Suprapubic skin (tissue), 4 donors: ENCODE measurements at regions not wholly inside any gene's neighbourhood (a gene's known extent, or its start where the extent isn't known, plus 50 kb on each side); places are given as distances from the start of the nearest gene placed in this dataset.

Experiments
- DNase-seq, 2 donors: peaks; one replicate each; pipeline ENCODE4 v3.0.0-alpha.2; 2019; ENCODE audit warnings: low spot score in 2 of 2
- H3K27ac ChIP-seq: fragments of 200-600 bp; sonication (generic); one replicate; pipeline ENCODE4 v1.5.1; 2019
- H3K27me3 ChIP-seq: fragments of 200-600 bp; sonication (generic); one replicate; pipeline ENCODE4 v1.5.1; 2019
- H3K36me3 ChIP-seq: fragments of 200-600 bp; sonication (generic); one replicate; pipeline ENCODE4 v1.5.1; 2019
- H3K4me1 ChIP-seq: fragments of 200-600 bp; sonication (generic); one replicate; pipeline ENCODE4 v1.5.1; 2019
- H3K4me3 ChIP-seq: fragments of 200-600 bp; sonication (generic); one replicate; pipeline ENCODE4 v1.5.1; 2019; ENCODE audit warnings: mild to moderate bottlenecking
- H3K9me3 ChIP-seq: fragments of 200-600 bp; sonication (generic); one replicate; pipeline ENCODE4 v1.5.1; 2019
- EP300 ChIP-seq: sonication (generic); formaldehyde crosslinking; IDR thresholded peaks from one replicate; pipeline ENCODE4 v1.6.1; 2017; ENCODE audit warnings: antibody characterized with exemption
- POLR2A ChIP-seq, 2 donors: fragments of 450-650 bp; IDR thresholded peaks; one replicate each; pipeline ENCODE4 v1.6.1; 2017; ENCODE audit warnings: antibody characterized with exemption in 2 of 2, mild to moderate bottlenecking in 2 of 2, moderate library complexity in 2 of 2
- POLR2AphosphoS5 ChIP-seq, 3 donors: sonication (generic); formaldehyde crosslinking; IDR thresholded peaks; one replicate each; pipeline ENCODE4 v1.6.1; 2017; ENCODE audit warnings: antibody characterized with exemption in 3 of 3
- WGBS: methylation state at CpG from one replicate; pipeline ENCODE4 v1.1.5; 2018; 5-methylcytosine and 5-hydroxymethylcytosine counted together
- TF ChIP-seq, protein P1 (sequence below), 2 donors: fragments of 200-600 bp in 1 of 2; fragments of 450-650 bp in 1 of 2; sonication (generic) in 1 of 2; IDR thresholded peaks; one replicate each; pipeline ENCODE4 v1.5.1; 2016 to 2019; ENCODE audit warnings: antibody characterized with exemption in 2 of 2, mild to moderate bottlenecking in 1 of 2, moderate library complexity in 1 of 2

GRCh38 chrX:1912193-1912592 lies 297.3 kb downstream of the ASMT start:
- TF ChIP-seq POLR2AphosphoS5 (IDR thresholded peaks at IDR 0.05): no peak
- no peak for TF ChIP-seq POLR2A (IDR thresholded peaks at IDR 0.05)
- TF ChIP-seq, protein P1, sequence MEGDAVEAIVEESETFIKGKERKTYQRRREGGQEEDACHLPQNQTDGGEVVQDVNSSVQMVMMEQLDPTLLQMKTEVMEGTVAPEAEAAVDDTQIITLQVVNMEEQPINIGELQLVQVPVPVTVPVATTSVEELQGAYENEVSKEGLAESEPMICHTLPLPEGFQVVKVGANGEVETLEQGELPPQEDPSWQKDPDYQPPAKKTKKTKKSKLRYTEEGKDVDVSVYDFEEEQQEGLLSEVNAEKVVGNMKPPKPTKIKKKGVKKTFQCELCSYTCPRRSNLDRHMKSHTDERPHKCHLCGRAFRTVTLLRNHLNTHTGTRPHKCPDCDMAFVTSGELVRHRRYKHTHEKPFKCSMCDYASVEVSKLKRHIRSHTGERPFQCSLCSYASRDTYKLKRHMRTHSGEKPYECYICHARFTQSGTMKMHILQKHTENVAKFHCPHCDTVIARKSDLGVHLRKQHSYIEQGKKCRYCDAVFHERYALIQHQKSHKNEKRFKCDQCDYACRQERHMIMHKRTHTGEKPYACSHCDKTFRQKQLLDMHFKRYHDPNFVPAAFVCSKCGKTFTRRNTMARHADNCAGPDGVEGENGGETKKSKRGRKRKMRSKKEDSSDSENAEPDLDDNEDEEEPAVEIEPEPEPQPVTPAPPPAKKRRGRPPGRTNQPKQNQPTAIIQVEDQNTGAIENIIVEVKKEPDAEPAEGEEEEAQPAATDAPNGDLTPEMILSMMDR (IDR thresholded peaks at IDR 0.05): no peak
- TF ChIP-seq EP300: no peak
- H3K4me3 ChIP-seq: no peak overlapping the region
- H3K27ac ChIP-seq: no peak overlapping the region
- H3K9me3 ChIP-seq: no peaks in the 10 kb centered on the region
- no peak for DNase-seq
- H3K36me3 ChIP-seq: no peaks in the 10 kb centered on the region
- H3K4me1 ChIP-seq: no peaks in the 10 kb centered on the region
- H3K27me3 ChIP-seq: no peaks in the 10 kb centered on the region
- 86% methylated on average over 10 of the region's 10 CpGs for WGBS

GRCh38 chrX:1914606-1915365 lies 299.9 kb downstream of the ASMT start:
- Histone ChIP-seq H3K4me1 (no peaks in the 10 kb centered on the region), H3K27me3 (no peaks in the 10 kb centered on the region), H3K27ac (no peak overlapping the region), H3K36me3 (no peaks in the 10 kb centered on the region), H3K4me3 (no peak overlapping the region), H3K9me3 (no peaks in the 10 kb centered on the region)
- WGBS: 80% methylated on average over 22 of the region's 23 CpGs
- no peak for DNase-seq
- TF ChIP-seq, protein P1 (IDR thresholded peaks at IDR 0.05): no peak
- no peak for TF ChIP-seq POLR2A (IDR thresholded peaks at IDR 0.05)
- no peak for TF ChIP-seq POLR2AphosphoS5 (IDR thresholded peaks at IDR 0.05)
- TF ChIP-seq EP300: no peak

DNA sequence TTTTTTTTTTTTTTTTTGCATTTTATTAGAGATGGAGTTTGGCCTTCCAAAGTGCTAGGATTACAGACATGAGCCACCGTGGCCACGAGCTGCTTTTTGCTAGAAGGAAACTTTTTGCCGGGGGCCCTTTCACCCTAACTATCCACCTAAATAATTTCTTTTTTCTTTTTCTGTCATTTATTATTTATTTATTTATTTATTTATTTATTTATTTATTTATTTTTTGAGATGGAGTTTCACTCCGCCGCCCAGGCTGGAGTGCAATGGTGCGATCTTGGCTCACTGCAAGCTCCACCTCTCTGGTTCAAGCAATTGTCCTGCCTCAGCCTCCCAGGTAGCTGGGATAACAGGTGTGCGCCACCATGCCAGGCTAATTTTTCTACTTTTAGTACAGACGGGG lies 303.9 kb downstream of the ASMT start:
- Histone ChIP-seq H3K4me3 (no peak overlapping the region), H3K9me3 (no peaks in the 10 kb centered on the region), H3K36me3 (no peaks in the 10 kb centered on the region), H3K27ac (no peak overlapping the region), H3K4me1 (no peaks in the 10 kb centered on the region), H3K27me3 (no peaks in the 10 kb centered on the region)
- WGBS: 96% methylated on average over 8 of the region's 8 CpGs
- DNase-seq: no peak
- TF ChIP-seq, protein P1 (IDR thresholded peaks at IDR 0.05): no peak
- TF ChIP-seq EP300 (no peak), POLR2AphosphoS5 (IDR thresholded peaks at IDR 0.05) (no peak), POLR2A (IDR thresholded peaks at IDR 0.05) (no peak)

- DNase-seq: no peak
- 8% methylated on average over 20 of the region's 20 CpGs for WGBS
Observed at GRCh38 chrX:1925053-1925481, 310.2 kb downstream of the ASMT start.

DNA sequence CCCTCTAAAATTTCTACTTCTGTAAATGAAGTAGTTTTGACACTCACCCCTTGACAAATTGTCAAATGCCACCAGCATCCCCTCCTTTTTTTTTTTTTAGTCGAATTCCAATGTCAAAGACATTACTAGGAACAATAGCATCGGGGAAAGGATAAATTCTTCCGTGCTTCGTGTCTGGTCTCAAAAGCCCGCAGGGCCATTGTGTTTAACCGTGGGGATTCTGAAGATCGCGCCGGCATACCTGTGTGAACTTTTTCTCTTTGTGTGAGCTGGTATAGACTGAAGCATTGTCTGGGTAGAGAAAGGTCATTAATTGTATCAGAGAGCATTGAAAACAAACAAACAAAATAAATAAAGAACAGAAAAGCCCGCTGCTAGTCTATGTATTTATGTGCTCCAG lies 313.9 kb downstream of the ASMT start:
- Histone ChIP-seq H3K27ac (no peak overlapping the region), H3K36me3 (no peaks in the 10 kb centered on the region), H3K9me3 (no peaks in the 10 kb centered on the region), H3K4me1 (peaks cover 4% of the 10 kb centered on the region), H3K27me3 (no peaks in the 10 kb centered on the region), H3K4me3 (no peak overlapping the region)
- TF ChIP-seq, protein P1 (IDR thresholded peaks at IDR 0.05): no peak
- TF ChIP-seq EP300 (no peak), POLR2AphosphoS5 (IDR thresholded peaks at IDR 0.05) (no peak), POLR2A (IDR thresholded peaks at IDR 0.05) (no peak)
- 87% methylated on average over 10 of the region's 10 CpGs for WGBS
- DNase-seq: no peak

More at GRCh38 chrX:1925053-1925481, 310.2 kb downstream of the ASMT start:
- no peaks in the 10 kb centered on the region for H3K27me3 ChIP-seq
- no peak overlapping the region for H3K4me3 ChIP-seq
- H3K36me3 ChIP-seq: no peaks in the 10 kb centered on the region
- no peaks in the 10 kb centered on the region for H3K9me3 ChIP-seq
- H3K4me1 ChIP-seq: peaks cover 4% of the 10 kb centered on the region
- no peak overlapping the region for H3K27ac ChIP-seq
- TF ChIP-seq POLR2AphosphoS5 (IDR thresholded peaks at IDR 0.05) (no peak), EP300 (no peak), POLR2A (IDR thresholded peaks at IDR 0.05) (no peak)
- TF ChIP-seq, protein P1 (IDR thresholded peaks at IDR 0.05): no peak
